ENCODE measurements at regions not wholly inside any gene's neighbourhood (a gene's known extent, or its start where the extent isn't known, plus 50 kb on each side); places are given as distances from the start of the nearest gene placed in this dataset.

DNA sequence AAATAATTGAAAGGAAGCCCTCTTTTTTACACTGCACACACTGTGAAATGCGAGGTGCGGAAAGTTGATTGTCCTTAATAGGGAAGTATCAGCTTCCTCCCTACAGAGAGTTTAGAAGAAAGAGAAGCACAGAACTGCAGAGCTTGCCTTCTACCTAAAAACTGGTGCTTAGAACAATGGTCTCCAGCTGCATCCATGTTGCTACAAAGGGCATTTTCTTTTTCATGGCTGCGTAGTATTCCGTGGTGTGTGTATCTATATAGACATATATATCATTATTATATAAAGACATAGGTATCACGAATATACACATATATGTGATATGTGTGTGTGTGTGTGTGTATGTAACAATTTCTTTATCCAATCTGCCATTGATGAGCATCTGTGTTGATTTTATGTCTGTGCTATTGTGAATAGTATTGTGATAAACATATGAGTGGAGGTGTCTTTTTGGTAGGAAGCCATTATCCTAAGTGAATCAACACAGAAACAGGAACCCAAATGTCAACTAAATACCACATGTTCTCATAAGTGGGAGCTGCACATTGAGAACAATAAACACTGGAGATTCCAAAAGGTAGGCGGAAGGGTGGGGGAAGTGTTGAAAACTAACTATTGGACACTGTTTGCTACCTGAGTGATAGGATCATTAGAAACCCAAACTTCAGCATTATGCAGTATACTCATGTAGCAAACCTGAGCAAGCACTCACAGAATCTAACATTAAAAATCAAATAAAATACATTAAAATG is 290.0 kb upstream of the RUNX1 start:
- Histone ChIP-seq H3K9ac (ENCODE audit: low read depth, low read length) (no peak overlapping the region), H3K4me3 (ENCODE audit: low read depth, low read length) (no peak overlapping the region), H3K27me3 (ENCODE audit: control insufficient read depth, insufficient read depth, low read length) (no peaks in the 10 kb centered on the region), H3K36me3 (ENCODE audit: control insufficient read depth, insufficient read depth, low read length) (no peaks in the 10 kb centered on the region), H3K9me3 (ENCODE audit: control insufficient read depth, insufficient read depth, low read length) (no peaks in the 10 kb centered on the region), H3K4me1 (ENCODE audit: control insufficient read depth, insufficient read depth, low read length) (no peaks in the 10 kb centered on the region), H3K27ac (ENCODE audit: low read depth, low read length) (no peak overlapping the region)

DNA sequence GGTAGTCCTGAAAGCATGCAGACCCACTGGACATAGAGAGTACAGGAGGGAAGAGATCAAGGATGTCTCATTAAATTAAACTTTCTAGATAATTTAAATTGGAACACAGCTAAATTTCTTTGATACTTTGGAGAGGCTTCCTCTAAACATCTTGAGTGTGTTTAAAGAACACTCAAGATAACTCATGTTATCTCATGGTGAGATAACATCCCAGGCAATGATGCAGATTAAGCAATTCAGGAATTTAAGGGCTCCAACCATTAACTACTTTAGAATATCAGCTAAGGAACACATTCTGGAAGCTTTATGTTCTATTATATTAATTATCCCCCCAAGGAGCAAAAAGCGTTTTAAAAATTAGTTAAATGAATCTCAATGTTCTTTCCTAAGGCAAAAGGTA is 289.2 kb upstream of the RUNX1 start:
- Histone ChIP-seq H3K4me3 (ENCODE audit: low read depth, low read length) (no peak overlapping the region), H3K4me1 (ENCODE audit: control insufficient read depth, insufficient read depth, low read length) (no peaks in the 10 kb centered on the region), H3K9me3 (ENCODE audit: control insufficient read depth, insufficient read depth, low read length) (no peaks in the 10 kb centered on the region), H3K27me3 (ENCODE audit: control insufficient read depth, insufficient read depth, low read length) (no peaks in the 10 kb centered on the region), H3K36me3 (ENCODE audit: control insufficient read depth, insufficient read depth, low read length) (no peaks in the 10 kb centered on the region), H3K9ac (ENCODE audit: low read depth, low read length) (no peak overlapping the region), H3K27ac (ENCODE audit: low read depth, low read length) (no peak overlapping the region)

DNA sequence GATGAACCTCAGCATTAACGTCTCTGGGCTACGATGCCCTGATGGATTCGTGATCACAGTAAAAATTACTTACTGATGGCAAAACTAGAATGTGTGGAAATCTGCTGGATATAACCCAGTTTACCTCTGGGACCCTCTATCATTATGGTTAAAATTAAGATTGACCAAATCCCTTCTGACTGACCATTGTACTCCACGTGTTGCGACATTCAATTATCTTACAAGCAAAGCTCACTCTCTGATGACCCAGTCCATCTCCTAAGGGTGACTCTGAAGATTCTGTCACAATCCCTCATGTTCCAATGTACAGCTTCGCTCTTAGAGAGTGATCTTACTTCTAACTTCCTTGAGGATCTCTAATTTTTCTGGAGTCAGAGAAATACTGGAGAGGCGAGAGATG is 288.5 kb upstream of the RUNX1 start:
- H3K9me3 ChIP-seq (ENCODE audit: control insufficient read depth, insufficient read depth, low read length): no peaks in the 10 kb centered on the region
- no peaks in the 10 kb centered on the region for H3K4me1 ChIP-seq (ENCODE audit: control insufficient read depth, insufficient read depth, low read length)
- no peaks in the 10 kb centered on the region for H3K36me3 ChIP-seq (ENCODE audit: control insufficient read depth, insufficient read depth, low read length)
- H3K27ac ChIP-seq (ENCODE audit: low read depth, low read length): no peak overlapping the region
- no peak overlapping the region for H3K9ac ChIP-seq (ENCODE audit: low read depth, low read length)
- H3K27me3 ChIP-seq (ENCODE audit: control insufficient read depth, insufficient read depth, low read length): no peaks in the 10 kb centered on the region
- H3K4me3 ChIP-seq (ENCODE audit: low read depth, low read length): no peak overlapping the region

GRCh38 chr21:35336534-35336933 is 287.4 kb upstream of the RUNX1 start:
- H3K4me1 ChIP-seq (ENCODE audit: control insufficient read depth, insufficient read depth, low read length): no peaks in the 10 kb centered on the region
- no peak overlapping the region for H3K9ac ChIP-seq (ENCODE audit: low read depth, low read length)
- no peak overlapping the region for H3K4me3 ChIP-seq (ENCODE audit: low read depth, low read length)
- no peak overlapping the region for H3K27ac ChIP-seq (ENCODE audit: low read depth, low read length)
- H3K9me3 ChIP-seq (ENCODE audit: control insufficient read depth, insufficient read depth, low read length): no peaks in the 10 kb centered on the region
- H3K27me3 ChIP-seq (ENCODE audit: control insufficient read depth, insufficient read depth, low read length): no peaks in the 10 kb centered on the region
- no peaks in the 10 kb centered on the region for H3K36me3 ChIP-seq (ENCODE audit: control insufficient read depth, insufficient read depth, low read length)

GRCh38 chr21:35335951-35336446 is 286.9 kb upstream of the RUNX1 start:
- Histone ChIP-seq H3K4me3 (ENCODE audit: low read depth, low read length) (no peak overlapping the region), H3K9me3 (ENCODE audit: control insufficient read depth, insufficient read depth, low read length) (no peaks in the 10 kb centered on the region), H3K27ac (ENCODE audit: low read depth, low read length) (no peak overlapping the region), H3K4me1 (ENCODE audit: control insufficient read depth, insufficient read depth, low read length) (no peaks in the 10 kb centered on the region), H3K27me3 (ENCODE audit: control insufficient read depth, insufficient read depth, low read length) (no peaks in the 10 kb centered on the region), H3K9ac (ENCODE audit: low read depth, low read length) (no peak overlapping the region), H3K36me3 (ENCODE audit: control insufficient read depth, insufficient read depth, low read length) (no peaks in the 10 kb centered on the region)

DNA sequence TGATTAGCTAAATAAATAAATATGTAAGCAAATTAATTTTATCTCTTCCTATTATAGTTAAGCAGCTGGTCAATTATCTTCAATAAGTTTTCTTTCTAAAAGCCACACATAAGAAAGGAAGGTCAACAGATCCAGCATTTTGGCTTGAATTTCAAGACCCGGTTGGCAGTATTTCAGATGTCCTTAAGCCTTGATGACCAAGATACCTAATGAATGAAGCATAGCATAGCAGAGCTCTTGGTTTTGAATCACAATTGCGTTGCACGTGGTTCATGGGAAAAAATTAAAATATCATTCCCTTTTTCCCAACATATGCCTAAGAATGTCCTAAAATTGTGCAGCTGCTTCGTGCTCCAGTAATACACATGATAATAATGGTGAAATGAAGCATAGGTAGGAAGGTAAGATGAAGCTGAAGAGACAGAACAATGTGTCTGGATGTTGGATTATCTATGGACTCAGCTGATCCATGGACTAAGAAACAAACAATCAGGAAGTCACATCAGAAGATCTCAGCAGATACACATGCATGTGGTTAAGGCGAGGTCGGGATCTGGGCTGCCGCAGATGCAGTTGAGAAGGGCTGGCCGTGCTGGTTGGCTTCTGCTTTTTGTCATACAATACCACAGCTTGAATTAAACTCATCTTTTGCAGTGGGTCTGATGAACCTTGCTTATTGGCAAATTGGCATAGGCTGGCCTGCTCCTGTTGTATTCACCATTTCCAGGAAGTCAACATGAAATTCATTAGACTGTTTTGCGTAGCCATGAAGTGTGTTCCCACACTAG is 284.9 kb upstream of the RUNX1 start:
- Histone ChIP-seq H3K9ac (ENCODE audit: low read depth, low read length) (no peak overlapping the region), H3K27ac (ENCODE audit: low read depth, low read length) (no peak overlapping the region), H3K9me3 (ENCODE audit: control insufficient read depth, insufficient read depth, low read length) (no peaks in the 10 kb centered on the region), H3K36me3 (ENCODE audit: control insufficient read depth, insufficient read depth, low read length) (no peaks in the 10 kb centered on the region), H3K4me3 (ENCODE audit: low read depth, low read length) (no peak overlapping the region), H3K4me1 (ENCODE audit: control insufficient read depth, insufficient read depth, low read length) (no peaks in the 10 kb centered on the region), H3K27me3 (ENCODE audit: control insufficient read depth, insufficient read depth, low read length) (no peaks in the 10 kb centered on the region)

DNA sequence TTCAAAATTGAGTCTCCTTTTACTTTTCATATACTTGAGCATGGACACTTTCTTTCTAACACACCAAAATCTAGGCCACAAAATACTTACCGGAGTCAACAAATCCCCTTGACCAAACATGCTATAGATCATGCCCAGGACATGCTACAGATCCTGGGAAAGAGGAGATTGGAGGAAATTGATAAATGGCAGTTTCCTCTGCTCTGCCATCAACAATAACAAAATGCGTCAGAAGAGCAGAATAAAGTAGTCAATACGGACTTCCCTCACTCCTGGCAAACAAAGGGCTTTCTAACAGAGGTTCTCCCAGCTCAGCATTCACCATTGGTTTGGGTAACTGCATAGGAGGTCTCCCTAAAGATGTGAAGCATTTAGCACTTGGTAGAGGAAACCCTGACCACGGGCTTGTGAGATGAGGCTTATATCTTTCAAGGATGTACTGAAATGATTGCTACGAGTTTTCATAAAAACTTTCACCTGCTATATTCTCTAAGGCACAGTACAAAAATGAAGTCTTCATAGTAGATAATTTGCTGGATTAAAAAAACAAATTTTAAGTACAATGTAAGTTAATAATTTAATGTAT is 283.8 kb upstream of the RUNX1 start:
- no peaks in the 10 kb centered on the region for H3K9me3 ChIP-seq (ENCODE audit: control insufficient read depth, insufficient read depth, low read length)
- no peak overlapping the region for H3K27ac ChIP-seq (ENCODE audit: low read depth, low read length)
- H3K4me3 ChIP-seq (ENCODE audit: low read depth, low read length): no peak overlapping the region
- no peaks in the 10 kb centered on the region for H3K36me3 ChIP-seq (ENCODE audit: control insufficient read depth, insufficient read depth, low read length)
- no peaks in the 10 kb centered on the region for H3K4me1 ChIP-seq (ENCODE audit: control insufficient read depth, insufficient read depth, low read length)
- no peaks in the 10 kb centered on the region for H3K27me3 ChIP-seq (ENCODE audit: control insufficient read depth, insufficient read depth, low read length)
- no peak overlapping the region for H3K9ac ChIP-seq (ENCODE audit: low read depth, low read length)

DNA sequence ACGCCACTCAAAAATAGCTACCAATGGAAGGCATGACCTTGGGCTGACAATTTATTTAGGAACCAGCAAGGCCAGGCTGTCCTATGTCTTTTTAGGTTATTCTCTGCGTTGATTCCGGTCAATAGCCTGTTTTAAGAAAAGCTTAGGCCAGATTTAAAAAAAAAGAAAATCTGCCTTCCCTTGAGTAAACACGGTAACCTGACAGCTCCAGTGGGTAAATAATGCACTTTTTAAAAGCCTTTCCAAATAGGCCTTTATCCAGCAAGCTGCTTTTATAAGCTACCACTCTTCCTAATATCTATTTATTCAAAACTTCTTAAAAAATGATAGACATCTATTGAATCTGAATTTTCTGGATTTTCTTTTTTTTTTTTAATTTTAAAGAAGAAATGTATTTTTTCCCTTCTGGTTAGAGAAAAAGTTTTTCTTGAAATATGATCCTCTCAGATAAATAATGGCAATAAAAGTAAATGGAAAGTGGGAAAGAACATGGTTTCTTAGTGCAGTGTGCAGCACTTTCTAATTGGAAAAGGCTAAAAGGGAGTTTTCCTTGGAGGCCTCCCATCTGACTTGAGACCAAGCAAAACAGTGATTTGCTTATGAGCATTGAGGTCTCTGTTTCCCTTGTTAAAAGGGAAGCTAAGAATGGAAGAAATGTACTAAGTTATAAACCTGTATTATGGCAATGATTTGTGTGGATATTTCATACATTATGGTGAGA is 281.0 kb upstream of the RUNX1 start:
- Histone ChIP-seq H3K27ac (ENCODE audit: low read depth, low read length) (no peak overlapping the region), H3K4me1 (ENCODE audit: control insufficient read depth, insufficient read depth, low read length) (no peaks in the 10 kb centered on the region), H3K9ac (ENCODE audit: low read depth, low read length) (no peak overlapping the region), H3K4me3 (ENCODE audit: low read depth, low read length) (no peak overlapping the region), H3K27me3 (ENCODE audit: control insufficient read depth, insufficient read depth, low read length) (no peaks in the 10 kb centered on the region), H3K9me3 (ENCODE audit: control insufficient read depth, insufficient read depth, low read length) (no peaks in the 10 kb centered on the region), H3K36me3 (ENCODE audit: control insufficient read depth, insufficient read depth, low read length) (no peaks in the 10 kb centered on the region)

DNA sequence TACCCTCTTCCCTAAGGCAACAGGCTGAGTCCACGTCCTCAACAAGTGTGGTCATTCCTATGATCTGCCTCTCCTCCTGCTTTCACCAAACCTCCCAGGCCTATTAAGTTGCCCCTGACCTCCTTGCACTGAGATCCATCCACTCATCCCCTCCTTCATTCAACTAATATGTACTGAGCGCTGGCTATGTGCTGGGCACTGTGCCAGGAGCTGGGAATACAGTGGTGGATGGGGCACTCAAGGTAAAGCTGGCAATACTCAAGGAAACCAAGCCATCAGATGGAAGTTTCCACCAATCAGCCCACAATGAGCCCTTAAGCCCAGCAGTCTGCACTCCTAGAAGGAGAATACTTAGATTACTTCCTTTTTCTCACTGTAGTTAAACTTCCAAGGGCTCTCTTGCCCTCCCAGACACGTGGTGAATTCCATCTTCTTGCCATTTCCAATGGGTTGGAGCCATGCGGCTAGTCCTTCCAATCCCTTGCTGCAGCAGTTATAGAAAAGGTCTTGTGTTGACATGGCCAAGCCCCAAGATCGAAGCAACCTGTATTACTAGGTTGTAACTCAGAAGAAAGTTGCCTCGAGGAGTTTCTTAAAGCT is 279.9 kb upstream of the RUNX1 start:
- H3K27ac ChIP-seq (ENCODE audit: low read depth, low read length): no peak overlapping the region
- no peaks in the 10 kb centered on the region for H3K27me3 ChIP-seq (ENCODE audit: control insufficient read depth, insufficient read depth, low read length)
- no peak overlapping the region for H3K4me3 ChIP-seq (ENCODE audit: low read depth, low read length)
- H3K36me3 ChIP-seq (ENCODE audit: control insufficient read depth, insufficient read depth, low read length): no peaks in the 10 kb centered on the region
- no peak overlapping the region for H3K9ac ChIP-seq (ENCODE audit: low read depth, low read length)
- H3K9me3 ChIP-seq (ENCODE audit: control insufficient read depth, insufficient read depth, low read length): no peaks in the 10 kb centered on the region
- H3K4me1 ChIP-seq (ENCODE audit: control insufficient read depth, insufficient read depth, low read length): no peaks in the 10 kb centered on the region

GRCh38 chr21:35326677-35327076 is 277.6 kb upstream of the RUNX1 start:
- H3K27ac ChIP-seq (ENCODE audit: low read depth, low read length): no peak overlapping the region
- no peak overlapping the region for H3K4me3 ChIP-seq (ENCODE audit: low read depth, low read length)
- no peaks in the 10 kb centered on the region for H3K9me3 ChIP-seq (ENCODE audit: control insufficient read depth, insufficient read depth, low read length)
- no peaks in the 10 kb centered on the region for H3K4me1 ChIP-seq (ENCODE audit: control insufficient read depth, insufficient read depth, low read length)
- no peak overlapping the region for H3K9ac ChIP-seq (ENCODE audit: low read depth, low read length)
- no peaks in the 10 kb centered on the region for H3K27me3 ChIP-seq (ENCODE audit: control insufficient read depth, insufficient read depth, low read length)
- no peaks in the 10 kb centered on the region for H3K36me3 ChIP-seq (ENCODE audit: control insufficient read depth, insufficient read depth, low read length)

Measured in HUES48 (cell line).